K562 (cell line): ENCODE measurements at regions not wholly inside any gene's neighbourhood (a gene's known extent, or its start where the extent isn't known, plus 50 kb on each side); places are given as distances from the start of the nearest gene placed in this dataset.

ENCODE experiments used
- ATAC-seq: fragments of 200-7000 bp; cut with Tn5 transposase; 3 replicates; pipeline ENCODE4 v1.9.1; 2020; ENCODE audit warnings: moderate library complexity
- BruUV-seq: library from RNA; stranded (reverse); fragments of 400-500 nt; replicated peaks from 2 replicates; lab custom pipeline; 2021; lab: Mats Ljungman, UMichigan
- CTCF ChIA-PET: fragments of 300-600 bp; formaldehyde crosslinking; extraction: SDS; loops from one replicate; lab custom pipeline; 2021; ENCODE audit warnings: low intra/inter-chr PET ratio; lab: Yijun Ruan, JAX
- POLR2A ChIA-PET: fragments of 300-600, 350-650 bp; sonication (Branson Sonifier 250); formaldehyde crosslinking; extraction: SDS; loops from one replicate; lab custom pipeline; 2021; ENCODE audit warnings: antibody characterized with exemption, inconsistent platforms; lab: Yijun Ruan, JAX
- DNase-seq, 4 experiments: peaks; one replicate each; pipeline versions ENCODE4 v3.0.0 to v3.0.0-alpha.2; 2011 to 2018; ENCODE audit warnings: low spot score in 3 of 4, mixed read lengths in 3 of 4; ENCODE audit errors: extremely low read depth in 1 of 4
- FAIRE-seq: peaks from 2 replicates; lab custom pipeline; 2011; peaks lifted over from hg19 to GRCh38; lab: Jason Lieb, UNC
- H2AFZ ChIP-seq: 2 replicates; pipeline ENCODE4 v1.6.0; 2011; ENCODE audit warnings: low read depth, low read length, control low read depth, inconsistent platforms
- H3K27ac ChIP-seq: fragments of 200-600 bp; 3 replicates; pipeline ENCODE4 v1.8.0; 2011; ENCODE audit warnings: low read depth, mild to moderate bottlenecking, control low read depth, inconsistent platforms, low read length, moderate library complexity, mixed read lengths; ENCODE audit errors: extremely low read depth
- H3K27me3 ChIP-seq, 2 experiments: fragments of 300-600 bp in 1 of 2; 2 replicates in 1 of 2; 3 replicates in 1 of 2; pipeline versions ENCODE4 v1.6.0 to v1.8.0; 2011; ENCODE audit warnings: inconsistent platforms in 2 of 2, low read length in 2 of 2, mild to moderate bottlenecking in 1 of 2, mixed read lengths in 1 of 2, moderate library complexity in 1 of 2; ENCODE audit not compliant: control insufficient read depth in 2 of 2, insufficient read depth in 2 of 2
- H3K36me3 ChIP-seq: fragments of 300-600 bp; 3 replicates; pipeline ENCODE4 v1.8.0; 2011; ENCODE audit warnings: mild to moderate bottlenecking, low read length, inconsistent platforms; ENCODE audit not compliant: control insufficient read depth, insufficient read depth
- H3K4me1 ChIP-seq, 2 experiments: fragments of 200-600 bp in 1 of 2; replicated peaks in 1 of 2; 2 replicates in 1 of 2; 3 replicates in 1 of 2; pipeline versions ENCODE4 v1.5.1 to v1.8.0; 2011; ENCODE audit warnings: inconsistent platforms in 2 of 2, low read length in 2 of 2, mild to moderate bottlenecking in 1 of 2, mixed read lengths in 1 of 2, moderate library complexity in 1 of 2; ENCODE audit not compliant: control insufficient read depth in 2 of 2, insufficient read depth in 2 of 2
- H3K4me2 ChIP-seq: 2 replicates; pipeline ENCODE4 v1.6.1; 2011; ENCODE audit warnings: low read length, control low read depth, inconsistent platforms, mixed read lengths; ENCODE audit not compliant: insufficient read depth
- H3K4me3 ChIP-seq: fragments of 200-600 bp; sonication (generic), shearing (Covaris generic); 2 replicates; pipeline ENCODE4 v1.5.1; 2016; ENCODE audit warnings: control low read depth, inconsistent platforms
- H3K79me2 ChIP-seq: fragments of 200-600 bp; 3 replicates; pipeline ENCODE4 v1.8.0; 2011; ENCODE audit warnings: low read length, inconsistent platforms; ENCODE audit not compliant: control insufficient read depth, insufficient read depth
- H3K9ac ChIP-seq, 2 experiments: 2 replicates each; pipeline versions ENCODE4 v1.6.0 to v1.6.1; 2011; ENCODE audit warnings: low read depth in 2 of 2, low read length in 2 of 2, control low read depth in 1 of 2, inconsistent platforms in 1 of 2, mild to moderate bottlenecking in 1 of 2, mixed read lengths in 1 of 2; ENCODE audit not compliant: insufficient read depth in 1 of 2
- H3K9me1 ChIP-seq: one replicate; pipeline ENCODE4 v1.6.0; 2011; ENCODE audit warnings: inconsistent platforms, mild to moderate bottlenecking, low read length, moderate library complexity; ENCODE audit not compliant: control insufficient read depth, insufficient read depth
- H3K9me3 ChIP-seq: replicated peaks from 2 replicates; pipeline ENCODE4 v1.5.1; 2011; ENCODE audit warnings: low read depth, low read length, inconsistent platforms; ENCODE audit not compliant: control insufficient read depth, insufficient read depth
- H4K20me1 ChIP-seq: replicated peaks from 2 replicates; pipeline ENCODE4 v1.6.1; 2011; ENCODE audit warnings: low read length, inconsistent platforms, mixed read lengths; ENCODE audit not compliant: control insufficient read depth, insufficient read depth
- KDM1A ChIP-seq, 2 experiments: fragments of 450-650 bp; IDR thresholded peaks; 2 replicates each; pipeline ENCODE4 v1.6.1; 2016; ENCODE audit warnings: mild to moderate bottlenecking in 2 of 2
- POLR2H ChIP-seq: IDR thresholded peaks from 2 replicates; pipeline ENCODE4 v1.6.1; 2016; ENCODE audit warnings: missing genetic modification characterization, low read depth, mild to moderate bottlenecking, control low read depth, missing compliant biosample characterization, moderate library complexity
- ZBTB7A ChIP-seq: IDR thresholded peaks from 2 replicates; pipeline ENCODE4 v1.6.1; 2011; ENCODE audit warnings: low read depth, mild to moderate bottlenecking, low read length, moderate library complexity, borderline replicate concordance; ENCODE audit not compliant: control insufficient read depth
- ZNF76 ChIP-seq: fragments of 250-450 bp; sonication (Bioruptor Pico); IDR thresholded peaks from 2 replicates; pipeline ENCODE4 v1.4.0; 2020; ENCODE audit warnings: mild to moderate bottlenecking, moderate library complexity, borderline replicate concordance
- WGBS: fragments of 100-300 bp; shearing (Covaris generic); methylation state at CpG from one replicate; pipeline ENCODE4 v1.1.6; 2016; ENCODE audit warnings: low coverage, mixed read lengths; ENCODE audit not compliant: insufficient coverage; ENCODE audit errors: missing lambda C conversion rate; 5-methylcytosine and 5-hydroxymethylcytosine counted together
- in situ Hi-C: fragments of 300-500 bp; cut with MboI; formaldehyde crosslinking; loops from 4 replicates; pipeline ENCODE4 v1.15.0; 2018; ENCODE audit warnings: inconsistent platforms, mixed read lengths
- intact Hi-C: fragments of 100-400 bp; cut with micrococcal nuclease; formaldehyde crosslinking; loops from 2 replicates; pipeline ENCODE4 v1.14.2; 2022
- TF ChIP-seq, protein P1 (sequence below): fragments of 250-450 bp; sonication (Bioruptor Pico); IDR thresholded peaks from 2 replicates; pipeline ENCODE4 v1.4.0; 2020; ENCODE audit warnings: mild to moderate bottlenecking, moderate library complexity, borderline replicate concordance

DNA sequence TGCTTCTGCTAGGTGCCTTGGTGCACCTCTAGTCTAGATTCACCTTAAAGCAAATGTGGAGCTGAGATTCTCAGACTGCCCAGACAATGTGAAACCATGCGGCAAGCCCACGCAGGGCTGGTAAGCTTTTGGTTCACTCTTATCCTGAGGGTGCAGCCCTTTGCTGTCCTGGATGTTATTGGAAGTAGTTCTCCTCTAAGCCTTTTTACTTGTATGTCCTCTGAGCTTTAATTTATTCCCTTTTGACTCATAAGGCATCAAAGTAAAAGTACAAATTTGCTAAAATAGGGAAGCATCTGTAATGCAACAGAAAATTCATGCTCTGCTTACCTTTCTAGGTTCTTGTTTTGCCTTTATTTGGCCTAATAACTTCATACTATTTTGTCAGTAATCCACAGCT is 186.8 kb downstream of the MACC1 start:
- CTCF ChIA-PET = no interaction called here
- in situ Hi-C loops = no loop called here
- Histone ChIP-seq H3K36me3 (no peaks in the 10 kb centered on the region), H3K27me3 (no peaks in the 10 kb centered on the region), H3K27ac (no peak overlapping the region), H2AFZ (no peak overlapping the region), H3K9me1 (no peaks in the 10 kb centered on the region), H3K79me2 (no peaks in the 10 kb centered on the region), H3K4me3 (no peak overlapping the region), H3K9ac (no peak overlapping the region), H3K4me2 (no peak overlapping the region), H3K4me1 (no peaks in the 10 kb centered on the region; a peak in 1 of 5 replicates), H3K9me3 (no peaks in the 10 kb centered on the region), H4K20me1 (no peaks in the 10 kb centered on the region)
- no TSS peak for BruUV-seq
- POLR2A ChIA-PET = interaction anchor here (1.1 kb wide), 1 partner anchor 8 kb away, joined by 3 read pairs; no protein-coding TSS in a partner anchor
- TF ChIP-seq KDM1A (IDR thresholded peaks at IDR 0.05) (no peak), ZNF76 (CRISPR knock-in tag) (no peak), ZBTB7A (no peak), POLR2H (no peak)
- TF ChIP-seq, protein P1, sequence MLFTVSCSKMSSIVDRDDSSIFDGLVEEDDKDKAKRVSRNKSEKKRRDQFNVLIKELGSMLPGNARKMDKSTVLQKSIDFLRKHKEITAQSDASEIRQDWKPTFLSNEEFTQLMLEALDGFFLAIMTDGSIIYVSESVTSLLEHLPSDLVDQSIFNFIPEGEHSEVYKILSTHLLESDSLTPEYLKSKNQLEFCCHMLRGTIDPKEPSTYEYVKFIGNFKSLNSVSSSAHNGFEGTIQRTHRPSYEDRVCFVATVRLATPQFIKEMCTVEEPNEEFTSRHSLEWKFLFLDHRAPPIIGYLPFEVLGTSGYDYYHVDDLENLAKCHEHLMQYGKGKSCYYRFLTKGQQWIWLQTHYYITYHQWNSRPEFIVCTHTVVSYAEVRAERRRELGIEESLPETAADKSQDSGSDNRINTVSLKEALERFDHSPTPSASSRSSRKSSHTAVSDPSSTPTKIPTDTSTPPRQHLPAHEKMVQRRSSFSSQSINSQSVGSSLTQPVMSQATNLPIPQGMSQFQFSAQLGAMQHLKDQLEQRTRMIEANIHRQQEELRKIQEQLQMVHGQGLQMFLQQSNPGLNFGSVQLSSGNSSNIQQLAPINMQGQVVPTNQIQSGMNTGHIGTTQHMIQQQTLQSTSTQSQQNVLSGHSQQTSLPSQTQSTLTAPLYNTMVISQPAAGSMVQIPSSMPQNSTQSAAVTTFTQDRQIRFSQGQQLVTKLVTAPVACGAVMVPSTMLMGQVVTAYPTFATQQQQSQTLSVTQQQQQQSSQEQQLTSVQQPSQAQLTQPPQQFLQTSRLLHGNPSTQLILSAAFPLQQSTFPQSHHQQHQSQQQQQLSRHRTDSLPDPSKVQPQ (CRISPR knock-in tag) = no peak
- ATAC-seq (no peak), DNase-seq (no peak), FAIRE-seq (no peak)
- WGBS = 0% methylated on average over 2 of the region's 2 CpGs
- intact Hi-C loops = no loop called here
